ENCODE measurements at regions not wholly inside any gene's neighbourhood (a gene's known extent, or its start where the extent isn't known, plus 50 kb on each side); places are given as distances from the start of the nearest gene placed in this dataset.

DNA sequence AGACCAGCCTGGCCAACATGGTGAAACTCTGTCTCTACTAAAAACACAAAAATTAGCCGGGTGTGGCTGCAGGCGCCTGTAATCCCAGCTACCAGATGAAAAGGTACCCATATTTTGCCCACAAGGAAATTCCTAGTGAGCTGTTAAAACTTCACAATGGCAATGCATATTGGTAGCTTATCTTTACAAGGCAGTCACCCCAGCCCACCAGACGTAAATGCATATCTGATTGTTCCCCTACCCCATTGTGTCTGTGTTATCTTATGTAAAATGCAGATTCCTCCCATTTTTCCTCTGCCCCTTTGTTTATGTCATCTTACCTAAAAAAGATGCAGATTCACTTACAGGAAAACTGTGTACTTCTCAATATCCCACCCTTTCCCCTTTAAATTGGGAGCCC lies 103.1 kb upstream of the SLC2A1 start:
- Histone ChIP-seq H3K4me3 (ENCODE audit: low read depth, low read length) (no peak overlapping the region), H3K4me1 (peaks cover 3% of the 10 kb centered on the region), H3K36me3 (ENCODE audit: control insufficient read depth, insufficient read depth, low read length) (no peaks in the 10 kb centered on the region), H3K9me3 (ENCODE audit: control insufficient read depth, low read length) (no peaks in the 10 kb centered on the region), H2AFZ (no peak overlapping the region), H3K27me3 (ENCODE audit: control insufficient read depth, insufficient read depth, low read length) (no peaks in the 10 kb centered on the region), H3K79me2 (no peaks in the 10 kb centered on the region), H3K4me2 (ENCODE audit: low read length) (no peak overlapping the region), H3K9ac (no peak overlapping the region), H3K27ac (no peak overlapping the region)
- TF ChIP-seq, protein P1, sequence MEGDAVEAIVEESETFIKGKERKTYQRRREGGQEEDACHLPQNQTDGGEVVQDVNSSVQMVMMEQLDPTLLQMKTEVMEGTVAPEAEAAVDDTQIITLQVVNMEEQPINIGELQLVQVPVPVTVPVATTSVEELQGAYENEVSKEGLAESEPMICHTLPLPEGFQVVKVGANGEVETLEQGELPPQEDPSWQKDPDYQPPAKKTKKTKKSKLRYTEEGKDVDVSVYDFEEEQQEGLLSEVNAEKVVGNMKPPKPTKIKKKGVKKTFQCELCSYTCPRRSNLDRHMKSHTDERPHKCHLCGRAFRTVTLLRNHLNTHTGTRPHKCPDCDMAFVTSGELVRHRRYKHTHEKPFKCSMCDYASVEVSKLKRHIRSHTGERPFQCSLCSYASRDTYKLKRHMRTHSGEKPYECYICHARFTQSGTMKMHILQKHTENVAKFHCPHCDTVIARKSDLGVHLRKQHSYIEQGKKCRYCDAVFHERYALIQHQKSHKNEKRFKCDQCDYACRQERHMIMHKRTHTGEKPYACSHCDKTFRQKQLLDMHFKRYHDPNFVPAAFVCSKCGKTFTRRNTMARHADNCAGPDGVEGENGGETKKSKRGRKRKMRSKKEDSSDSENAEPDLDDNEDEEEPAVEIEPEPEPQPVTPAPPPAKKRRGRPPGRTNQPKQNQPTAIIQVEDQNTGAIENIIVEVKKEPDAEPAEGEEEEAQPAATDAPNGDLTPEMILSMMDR (IDR thresholded peaks at IDR 0.05): no peak

DNA sequence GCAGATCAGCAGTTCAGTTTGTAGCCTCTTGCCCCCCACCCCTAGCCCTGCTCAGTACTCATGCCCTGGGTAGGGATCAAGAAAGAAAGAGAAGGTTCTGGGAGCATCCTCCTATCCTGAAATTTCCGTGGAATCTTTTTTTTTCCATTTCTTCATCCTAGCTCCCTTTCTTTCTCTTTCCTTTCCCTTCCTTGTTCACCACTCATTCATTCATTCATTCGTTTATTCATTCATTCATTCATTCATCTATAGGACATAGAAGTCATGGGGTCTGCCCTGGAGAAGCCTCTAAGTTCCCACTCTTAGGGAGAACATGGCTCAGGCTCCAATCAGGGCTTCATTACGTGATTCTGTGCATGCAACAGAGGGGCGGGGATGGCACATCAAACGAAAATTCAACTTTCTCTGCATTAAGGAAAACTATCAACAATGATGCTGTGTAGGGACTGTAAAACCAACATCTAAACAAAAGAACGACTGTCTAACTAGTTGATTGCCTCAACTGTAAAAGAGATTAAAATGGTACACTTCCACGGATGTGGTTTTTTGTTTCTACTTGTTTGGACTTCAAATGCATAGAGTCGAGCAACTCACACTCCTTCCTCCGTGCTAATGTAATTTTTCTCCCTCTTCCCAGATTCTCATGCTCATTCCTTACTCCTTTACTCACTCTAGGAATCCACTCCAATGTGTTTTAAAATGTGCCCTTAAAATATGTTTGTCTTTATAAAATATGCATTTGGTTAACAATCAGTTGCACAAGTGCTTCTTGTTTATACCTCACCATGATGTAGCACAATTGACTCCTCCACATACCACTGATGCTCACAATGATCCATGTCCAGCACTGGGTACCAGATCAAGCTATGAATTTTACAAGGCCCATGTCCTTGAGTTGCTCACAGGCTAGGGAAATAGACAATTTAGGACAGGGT lies 101.2 kb upstream of the SLC2A1 start:
- no peaks in the 10 kb centered on the region for H3K36me3 ChIP-seq (ENCODE audit: control insufficient read depth, insufficient read depth, low read length)
- H3K9ac ChIP-seq: no peak overlapping the region
- no peak overlapping the region for H3K4me3 ChIP-seq (ENCODE audit: low read depth, low read length)
- no peaks in the 10 kb centered on the region for H3K79me2 ChIP-seq
- H3K27me3 ChIP-seq (ENCODE audit: control insufficient read depth, insufficient read depth, low read length): no peaks in the 10 kb centered on the region
- no peaks in the 10 kb centered on the region for H3K9me3 ChIP-seq (ENCODE audit: control insufficient read depth, low read length)
- peaks cover 3% of the 10 kb centered on the region for H3K4me1 ChIP-seq
- no peak overlapping the region for H2AFZ ChIP-seq
- no peak overlapping the region for H3K4me2 ChIP-seq (ENCODE audit: low read length)
- TF ChIP-seq, protein P1 (IDR thresholded peaks at IDR 0.05): no peak
- no peak overlapping the region for H3K27ac ChIP-seq

DNA sequence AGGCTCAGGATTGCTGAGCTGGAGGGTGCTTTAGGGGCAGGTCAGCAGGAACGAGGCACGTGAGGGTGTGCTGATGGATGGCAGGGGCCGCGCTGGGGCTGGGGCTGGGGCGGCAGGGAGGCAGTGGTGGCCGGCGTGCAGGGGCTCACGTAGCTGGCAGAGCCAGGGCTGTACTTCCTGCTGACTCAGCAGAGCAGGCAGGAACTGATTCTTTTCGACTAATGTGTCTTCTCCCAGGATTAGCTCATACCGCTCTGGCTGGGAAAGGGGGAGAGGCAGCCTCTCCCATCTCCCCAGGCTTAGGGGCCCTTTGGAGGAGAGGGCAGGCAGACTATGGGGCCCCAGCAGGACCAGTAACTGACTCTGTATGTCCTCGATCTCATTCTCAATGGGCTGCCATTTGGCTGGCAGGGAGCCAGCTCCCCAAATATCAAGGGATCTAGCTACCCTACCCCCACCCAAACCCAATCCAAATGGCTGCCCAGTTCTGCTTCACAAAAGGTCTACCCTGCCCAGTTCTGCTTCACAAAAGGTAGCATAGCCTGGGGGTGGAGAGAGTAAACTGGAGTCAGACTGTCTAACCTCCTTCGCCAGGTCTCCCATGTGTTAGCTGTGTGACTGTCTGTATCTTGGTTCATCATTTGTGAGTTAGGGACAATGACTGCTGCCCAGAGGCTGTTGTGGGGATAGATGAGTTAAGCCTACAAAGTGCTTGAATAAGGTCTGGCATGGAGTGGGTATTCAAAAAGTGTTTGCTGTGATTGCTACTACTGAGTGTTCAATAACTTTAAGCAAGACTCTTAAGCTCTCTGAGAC lies 100.1 kb upstream of the SLC2A1 start:
- Histone ChIP-seq H3K9me3 (ENCODE audit: control insufficient read depth, low read length) (no peaks in the 10 kb centered on the region), H3K4me2 (ENCODE audit: low read length) (peak overlapping the region; percentile 25), H3K9ac (no peak overlapping the region), H3K27me3 (ENCODE audit: control insufficient read depth, insufficient read depth, low read length) (no peaks in the 10 kb centered on the region), H2AFZ (peak overlapping the region; percentile 68), H3K79me2 (no peaks in the 10 kb centered on the region), H3K4me1 (peaks cover 3% of the 10 kb centered on the region), H3K27ac (no peak overlapping the region), H3K36me3 (ENCODE audit: control insufficient read depth, insufficient read depth, low read length) (no peaks in the 10 kb centered on the region), H3K4me3 (ENCODE audit: low read depth, low read length) (no peak overlapping the region)
- TF ChIP-seq, protein P1 (IDR thresholded peaks at IDR 0.05): no peak

DNA sequence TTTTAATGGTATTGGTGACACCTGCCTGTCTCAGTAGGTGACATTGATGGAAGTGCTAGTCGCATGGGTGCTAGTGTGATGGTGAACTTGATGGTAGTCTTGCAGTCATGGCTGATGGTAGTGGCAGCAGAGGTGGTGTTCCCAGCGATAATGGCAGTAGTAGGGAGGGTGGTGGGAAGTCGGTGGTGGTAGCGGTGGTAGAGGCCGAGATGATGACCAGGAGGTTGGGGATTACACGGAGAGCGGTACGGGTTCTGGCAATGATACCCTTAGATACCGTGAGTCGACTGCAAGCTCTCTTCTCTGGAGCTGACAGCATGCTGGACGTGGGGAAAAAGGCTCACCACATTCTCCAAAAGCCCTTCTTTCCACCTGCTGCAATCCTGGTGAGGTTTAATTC lies 99.4 kb upstream of the SLC2A1 start:
- H3K4me1 ChIP-seq: peaks cover 3% of the 10 kb centered on the region
- H3K36me3 ChIP-seq (ENCODE audit: control insufficient read depth, insufficient read depth, low read length): no peaks in the 10 kb centered on the region

More for the DNA sequence above, 99.4 kb upstream of the SLC2A1 start:
- Histone ChIP-seq H3K27ac (no peak overlapping the region), H3K9ac (no peak overlapping the region), H2AFZ (peak overlapping the region; percentile 68), H3K79me2 (no peaks in the 10 kb centered on the region), H3K9me3 (ENCODE audit: control insufficient read depth, low read length) (no peaks in the 10 kb centered on the region), H3K4me3 (ENCODE audit: low read depth, low read length) (no peak overlapping the region), H3K27me3 (ENCODE audit: control insufficient read depth, insufficient read depth, low read length) (no peaks in the 10 kb centered on the region), H3K4me2 (ENCODE audit: low read length) (peak overlapping the region; percentile 25)
- TF ChIP-seq, protein P1 (IDR thresholded peaks at IDR 0.05): no peak

All from parathyroid adenoma (tissue), 2 donors.